ENCODE measurements at regions not wholly inside any gene's neighbourhood (a gene's known extent, or its start where the extent isn't known, plus 50 kb on each side); places are given as distances from the start of the nearest gene placed in this dataset.
"Not testable (repeated sequence)": the region's sequence is repeated elsewhere in the genome, so short reads cannot be mapped to it uniquely, and the experiment has no call there.

GRCh38 chrX:146046011-146046715 is 228.5 kb downstream of the SLITRK2 start:
- ATAC-seq; H3K9me3 ChIP-seq (ENCODE audit: control insufficient read depth, low read length); H3K27me3 ChIP-seq (ENCODE audit: control insufficient read depth, insufficient read depth); H3K4me3 ChIP-seq (ENCODE audit: low read length); H3K4me1 ChIP-seq (ENCODE audit: control insufficient read depth, insufficient read depth, low read length); intact Hi-C loops (cut with DNase I); H3K27ac ChIP-seq (ENCODE audit: low read length): not testable (repeated sequence)
- WGBS = 94% methylated on average over 45 of the region's 45 CpGs
- DNase-seq = peak in 1 of 3 donors; percentile 36

- H3K27me3 ChIP-seq (ENCODE audit: control insufficient read depth, insufficient read depth); intact Hi-C loops (cut with DNase I); H3K27ac ChIP-seq (ENCODE audit: low read length); ATAC-seq; DNase-seq; H3K9me3 ChIP-seq (ENCODE audit: control insufficient read depth, low read length); H3K4me1 ChIP-seq (ENCODE audit: control insufficient read depth, insufficient read depth, low read length); H3K4me3 ChIP-seq (ENCODE audit: low read length): not testable (repeated sequence)
- WGBS = 91% methylated on average over 7 of the region's 12 CpGs
Measured at GRCh38 chrX:146049568-146049967, 231.9 kb downstream of the SLITRK2 start.

- H3K4me3 ChIP-seq (ENCODE audit: low read length) = no peak overlapping the region
- no peaks in the 10 kb centered on the region for H3K27me3 ChIP-seq (ENCODE audit: control insufficient read depth, insufficient read depth)
- no peak overlapping the region for H3K27ac ChIP-seq (ENCODE audit: low read length)
- no peak for DNase-seq
- intact Hi-C loops (cut with DNase I) = no loop called here
- H3K4me1 ChIP-seq (ENCODE audit: control insufficient read depth, insufficient read depth, low read length) = no peaks in the 10 kb centered on the region
- ATAC-seq = no peak
- no peaks in the 10 kb centered on the region for H3K9me3 ChIP-seq (ENCODE audit: control insufficient read depth, low read length)
Measured at GRCh38 chrX:146054311-146054710, 236.7 kb downstream of the SLITRK2 start.

- no peaks in the 10 kb centered on the region for H3K4me1 ChIP-seq (ENCODE audit: control insufficient read depth, insufficient read depth, low read length)
- H3K4me3 ChIP-seq (ENCODE audit: low read length) = no peak overlapping the region
- DNase-seq (no peak), ATAC-seq (no peak)
- intact Hi-C loops (cut with DNase I) = no loop called here
- H3K9me3 ChIP-seq (ENCODE audit: control insufficient read depth, low read length) = no peaks in the 10 kb centered on the region
- WGBS = 49% methylated on average over 2 of the region's 2 CpGs
- H3K27ac ChIP-seq (ENCODE audit: low read length) = no peak overlapping the region
- no peaks in the 10 kb centered on the region for H3K27me3 ChIP-seq (ENCODE audit: control insufficient read depth, insufficient read depth)
Measured at GRCh38 chrX:146055733-146056132, 238.1 kb downstream of the SLITRK2 start.

- Histone ChIP-seq H3K4me1 (ENCODE audit: control insufficient read depth, insufficient read depth, low read length) (no peaks in the 10 kb centered on the region), H3K27me3 (ENCODE audit: control insufficient read depth, insufficient read depth) (no peaks in the 10 kb centered on the region), H3K27ac (ENCODE audit: low read length) (no peak overlapping the region), H3K4me3 (ENCODE audit: low read length) (no peak overlapping the region), H3K9me3 (ENCODE audit: control insufficient read depth, low read length) (no peaks in the 10 kb centered on the region)
- 80% methylated on average over 3 of the region's 3 CpGs for WGBS
- intact Hi-C loops (cut with DNase I) = no loop called here
- no peak for DNase-seq
- ATAC-seq = no peak
Measured at GRCh38 chrX:146056511-146057081, 239.0 kb downstream of the SLITRK2 start.

- ATAC-seq (no peak), DNase-seq (no peak)
- Histone ChIP-seq H3K4me1 (ENCODE audit: control insufficient read depth, insufficient read depth, low read length) (no peaks in the 10 kb centered on the region), H3K27me3 (ENCODE audit: control insufficient read depth, insufficient read depth) (no peaks in the 10 kb centered on the region), H3K27ac (ENCODE audit: low read length) (no peak overlapping the region), H3K4me3 (ENCODE audit: low read length) (no peak overlapping the region), H3K9me3 (ENCODE audit: control insufficient read depth, low read length) (no peaks in the 10 kb centered on the region)
- 68% methylated on average over 2 of the region's 2 CpGs for WGBS
- intact Hi-C loops (cut with DNase I) = no loop called here
Measured at GRCh38 chrX:146064156-146064555, 246.5 kb downstream of the SLITRK2 start.

GRCh38 chrX:146090732-146091131 is 273.1 kb downstream of the SLITRK2 start:
- intact Hi-C loops (cut with DNase I) = no loop called here
- Histone ChIP-seq H3K27ac (ENCODE audit: low read length) (no peak overlapping the region), H3K4me1 (ENCODE audit: control insufficient read depth, insufficient read depth, low read length) (no peaks in the 10 kb centered on the region), H3K4me3 (ENCODE audit: low read length) (no peak overlapping the region), H3K9me3 (ENCODE audit: control insufficient read depth, low read length) (no peaks in the 10 kb centered on the region), H3K27me3 (ENCODE audit: control insufficient read depth, insufficient read depth) (no peaks in the 10 kb centered on the region)
- DNase-seq (no peak), ATAC-seq (no peak)
- 96% methylated on average over 1 of the region's 1 CpG for WGBS

- 79% methylated on average over 4 of the region's 4 CpGs for WGBS
- intact Hi-C loops (cut with DNase I) = no loop called here
Measured at GRCh38 chrX:146109362-146109761, 291.7 kb downstream of the SLITRK2 start.

GRCh38 chrX:146119074-146119473 is 301.4 kb downstream of the SLITRK2 start:
- ATAC-seq; H3K4me3 ChIP-seq (ENCODE audit: low read length); intact Hi-C loops (cut with DNase I); H3K4me1 ChIP-seq (ENCODE audit: control insufficient read depth, insufficient read depth, low read length); H3K9me3 ChIP-seq (ENCODE audit: control insufficient read depth, low read length); H3K27ac ChIP-seq (ENCODE audit: low read length); H3K27me3 ChIP-seq (ENCODE audit: control insufficient read depth, insufficient read depth); DNase-seq: not testable (repeated sequence)
- 63% methylated on average over 5 of the region's 5 CpGs for WGBS

More at GRCh38 chrX:146109362-146109761, 291.7 kb downstream of the SLITRK2 start:
- Histone ChIP-seq H3K27ac (ENCODE audit: low read length) (no peak overlapping the region), H3K27me3 (ENCODE audit: control insufficient read depth, insufficient read depth) (no peaks in the 10 kb centered on the region), H3K4me1 (ENCODE audit: control insufficient read depth, insufficient read depth, low read length) (no peaks in the 10 kb centered on the region), H3K4me3 (ENCODE audit: low read length) (no peak overlapping the region), H3K9me3 (ENCODE audit: control insufficient read depth, low read length) (no peaks in the 10 kb centered on the region)
- DNase-seq (no peak), ATAC-seq (no peak)

- DNase-seq = no peak
- H3K4me3 ChIP-seq (ENCODE audit: low read length) = no peak overlapping the region
- no peak overlapping the region for H3K27ac ChIP-seq (ENCODE audit: low read length)
- H3K9me3 ChIP-seq (ENCODE audit: control insufficient read depth, low read length) = no peaks in the 10 kb centered on the region
- WGBS = 65% methylated on average over 1 of the region's 1 CpG
- no peaks in the 10 kb centered on the region for H3K4me1 ChIP-seq (ENCODE audit: control insufficient read depth, insufficient read depth, low read length)
- no peaks in the 10 kb centered on the region for H3K27me3 ChIP-seq (ENCODE audit: control insufficient read depth, insufficient read depth)
- ATAC-seq = no peak
- intact Hi-C loops (cut with DNase I) = no loop called here
Measured at GRCh38 chrX:146127617-146128016, 310.0 kb downstream of the SLITRK2 start.

GRCh38 chrX:146141221-146141620 is 323.6 kb downstream of the SLITRK2 start:
- intact Hi-C loops (cut with DNase I) = no loop called here
- Histone ChIP-seq H3K27me3 (ENCODE audit: control insufficient read depth, insufficient read depth) (no peaks in the 10 kb centered on the region), H3K4me1 (ENCODE audit: control insufficient read depth, insufficient read depth, low read length) (no peaks in the 10 kb centered on the region), H3K4me3 (ENCODE audit: low read length) (no peak overlapping the region), H3K27ac (ENCODE audit: low read length) (no peak overlapping the region), H3K9me3 (ENCODE audit: control insufficient read depth, low read length) (no peaks in the 10 kb centered on the region)
- DNase-seq = no peak
- 63% methylated on average over 4 of the region's 4 CpGs for WGBS
- no peak for ATAC-seq
